C1 segment of cervical spinal cord (tissue), 14 donors: ENCODE measurements at regions not wholly inside any gene's neighbourhood (a gene's known extent, or its start where the extent isn't known, plus 50 kb on each side); places are given as distances from the start of the nearest gene placed in this dataset.
A peak's percentile ranks its signal among the peaks of the same experiment; 100 is the strongest.

Experiments
- DNase-seq, 14 donors: peaks; one replicate each; lab custom pipeline; 2025; lab: John Stamatoyannopoulos, UW

GRCh38 chr22:49549256-49550140, 278.2 kb downstream of the BRD1 start:
- DNase-seq, result no peak

GRCh38 chr22:49548356-49549202, 279.1 kb downstream of the BRD1 start:
- DNase-seq, result no peak

GRCh38 chr22:49547751-49548239, 279.9 kb downstream of the BRD1 start:
- no peak for DNase-seq

GRCh38 chr22:49546811-49547585, 280.7 kb downstream of the BRD1 start:
- DNase-seq, result no peak

- no peak for DNase-seq
These were observed 282.1 kb downstream of the BRD1 start for GRCh38 chr22:49545606-49546005.

- no peak for DNase-seq
These were observed 283.4 kb downstream of the BRD1 start for GRCh38 chr22:49544286-49544685.

- no peak for DNase-seq
These were observed 283.8 kb downstream of the BRD1 start for GRCh38 chr22:49543876-49544275.

GRCh38 chr22:49541693-49542230, 285.9 kb downstream of the BRD1 start:
- DNase-seq, result no peak

GRCh38 chr22:49540913-49541692, 286.6 kb downstream of the BRD1 start:
- no peak for DNase-seq

- DNase-seq, result no peak
These were observed 287.4 kb downstream of the BRD1 start for GRCh38 chr22:49540084-49540912.

- no peak for DNase-seq
These were observed 289.7 kb downstream of the BRD1 start for GRCh38 chr22:49538006-49538405.

- no peak for DNase-seq
These were observed 291.0 kb downstream of the BRD1 start for GRCh38 chr22:49536571-49537131.

- no peak for DNase-seq
These were observed 292.0 kb downstream of the BRD1 start for GRCh38 chr22:49535527-49536125.

GRCh38 chr22:49535126-49535525, 292.5 kb downstream of the BRD1 start:
- DNase-seq, result no peak

GRCh38 chr22:49534386-49534785, 293.3 kb downstream of the BRD1 start:
- DNase-seq, result no peak

- no peak for DNase-seq
These were observed 293.8 kb downstream of the BRD1 start for GRCh38 chr22:49533886-49534285.

- DNase-seq, result peak in 1 of 14 donors; percentile 27
These were observed 294.5 kb downstream of the BRD1 start for GRCh38 chr22:49532869-49533802.

- DNase-seq, result peak in 4 of 14 donors; percentile 3 to 58 (median 44)
These were observed 296.3 kb downstream of the BRD1 start for GRCh38 chr22:49531368-49531791.
